Fibroblast of lung (primary cell): ENCODE measurements at regions not wholly inside any gene's neighbourhood (a gene's known extent, or its start where the extent isn't known, plus 50 kb on each side); places are given as distances from the start of the nearest gene placed in this dataset.

Experiments
- EZH2 ChIP-seq: IDR thresholded peaks from 2 replicates; pipeline ENCODE4 v1.5.1; 2012; ENCODE audit warnings: low read length, control low read depth, mild to moderate bottlenecking; ENCODE audit errors: missing control alignments
- TF ChIP-seq, protein P1 (sequence below), 2 donors: IDR thresholded peaks in 1 of 2; conservative IDR thresholded peaks in 1 of 2; 1 replicate in 1 of 2; 2 replicates in 1 of 2; pipeline ENCODE4 v1.5.1; 2011 to 2012; ENCODE audit warnings: low read length in 2 of 2, control low read depth in 1 of 2, inconsistent platforms in 1 of 2, low read depth in 1 of 2, mild to moderate bottlenecking in 1 of 2

DNA sequence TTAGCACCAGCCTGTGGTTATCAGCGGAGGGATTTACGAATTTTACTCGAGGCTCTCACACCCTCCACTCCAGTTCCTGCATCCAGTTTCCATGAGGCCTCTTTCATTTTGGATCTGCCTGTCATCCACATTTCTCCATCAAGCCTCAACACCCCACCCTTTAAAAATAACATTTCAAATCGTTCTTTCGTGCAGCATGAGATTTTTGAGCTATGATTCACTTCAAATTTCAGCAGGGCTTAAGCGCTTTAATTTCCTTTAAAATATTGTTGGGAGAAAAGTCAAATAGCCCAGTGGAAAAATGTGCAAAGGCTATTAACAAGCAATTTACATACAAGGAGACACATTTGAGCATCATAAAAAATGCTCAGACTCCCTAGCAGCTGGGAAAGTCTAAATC is 103.2 kb downstream of the MSX2 start:
- TF ChIP-seq, protein P1, sequence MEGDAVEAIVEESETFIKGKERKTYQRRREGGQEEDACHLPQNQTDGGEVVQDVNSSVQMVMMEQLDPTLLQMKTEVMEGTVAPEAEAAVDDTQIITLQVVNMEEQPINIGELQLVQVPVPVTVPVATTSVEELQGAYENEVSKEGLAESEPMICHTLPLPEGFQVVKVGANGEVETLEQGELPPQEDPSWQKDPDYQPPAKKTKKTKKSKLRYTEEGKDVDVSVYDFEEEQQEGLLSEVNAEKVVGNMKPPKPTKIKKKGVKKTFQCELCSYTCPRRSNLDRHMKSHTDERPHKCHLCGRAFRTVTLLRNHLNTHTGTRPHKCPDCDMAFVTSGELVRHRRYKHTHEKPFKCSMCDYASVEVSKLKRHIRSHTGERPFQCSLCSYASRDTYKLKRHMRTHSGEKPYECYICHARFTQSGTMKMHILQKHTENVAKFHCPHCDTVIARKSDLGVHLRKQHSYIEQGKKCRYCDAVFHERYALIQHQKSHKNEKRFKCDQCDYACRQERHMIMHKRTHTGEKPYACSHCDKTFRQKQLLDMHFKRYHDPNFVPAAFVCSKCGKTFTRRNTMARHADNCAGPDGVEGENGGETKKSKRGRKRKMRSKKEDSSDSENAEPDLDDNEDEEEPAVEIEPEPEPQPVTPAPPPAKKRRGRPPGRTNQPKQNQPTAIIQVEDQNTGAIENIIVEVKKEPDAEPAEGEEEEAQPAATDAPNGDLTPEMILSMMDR (conservative IDR thresholded peaks at IDR 0.05 in 1 of 2, IDR thresholded peaks at IDR 0.05 in 1 of 2; ENCODE audit: low read depth in 1 of 2, low read length in 2 of 2): no peak
- no peak for TF ChIP-seq EZH2
